GM18858 (cell line): ENCODE measurements at regions not wholly inside any gene's neighbourhood (a gene's known extent, or its start where the extent isn't known, plus 50 kb on each side); places are given as distances from the start of the nearest gene placed in this dataset.
"Not testable (repeated sequence)": the region's sequence is repeated elsewhere in the genome, so short reads cannot be mapped to it uniquely, and the experiment has no call there.

Source experiments
- ATAC-seq: cut with Tn5 transposase; IDR thresholded peaks from one replicate; pipeline ENCODE4 v1.9.1; 2021; ENCODE audit not compliant: unreplicated experiment

DNA sequence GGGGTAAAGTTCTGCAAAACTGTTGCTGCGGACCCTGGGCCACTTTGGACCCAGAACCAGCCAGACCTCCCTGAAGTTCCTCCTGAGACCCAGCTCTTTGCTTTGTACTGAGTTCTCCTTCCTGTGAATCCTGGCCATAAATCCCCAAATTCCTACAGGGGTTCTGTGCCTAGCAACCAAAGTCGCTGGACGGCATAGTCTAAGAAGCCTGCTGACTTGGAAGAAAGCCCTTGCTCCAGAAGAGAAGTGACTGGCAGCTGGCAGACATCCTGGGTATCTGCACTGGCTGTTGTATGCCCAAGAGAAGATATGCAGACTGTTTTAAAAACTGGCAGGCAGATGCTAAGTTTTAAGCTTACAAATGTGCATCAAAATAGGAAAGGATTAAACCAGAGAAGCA is 99.9 kb upstream of the SLC24A4 start:
- ATAC-seq: no peak

DNA sequence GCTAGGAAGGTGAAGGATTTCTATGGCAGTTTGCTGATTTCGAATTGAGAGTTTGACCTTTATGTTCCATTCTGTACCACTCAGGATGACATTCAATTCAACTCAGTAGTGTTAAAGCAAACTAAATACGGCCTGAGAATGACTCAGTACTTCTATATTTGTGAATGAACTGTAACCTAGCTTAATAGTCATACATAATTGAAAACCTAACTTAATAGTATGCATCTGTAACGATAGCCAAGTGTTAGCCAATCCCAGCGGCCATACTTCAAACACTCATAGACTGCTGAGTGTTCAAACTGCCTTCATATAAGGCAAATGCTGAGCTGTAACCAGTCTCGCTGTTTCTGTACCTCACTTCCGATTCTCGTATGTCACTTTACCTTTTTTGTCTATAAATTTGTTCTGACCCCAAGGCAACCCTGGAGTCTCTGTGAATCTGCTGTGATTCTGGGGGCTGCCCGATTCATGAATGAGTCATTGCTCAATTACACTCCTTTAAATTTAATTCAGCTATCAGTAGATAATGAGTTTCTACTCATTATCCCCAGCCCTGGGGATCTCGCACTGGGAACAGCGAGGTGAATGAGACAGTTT is 98.5 kb upstream of the SLC24A4 start:
- no peak for ATAC-seq

DNA sequence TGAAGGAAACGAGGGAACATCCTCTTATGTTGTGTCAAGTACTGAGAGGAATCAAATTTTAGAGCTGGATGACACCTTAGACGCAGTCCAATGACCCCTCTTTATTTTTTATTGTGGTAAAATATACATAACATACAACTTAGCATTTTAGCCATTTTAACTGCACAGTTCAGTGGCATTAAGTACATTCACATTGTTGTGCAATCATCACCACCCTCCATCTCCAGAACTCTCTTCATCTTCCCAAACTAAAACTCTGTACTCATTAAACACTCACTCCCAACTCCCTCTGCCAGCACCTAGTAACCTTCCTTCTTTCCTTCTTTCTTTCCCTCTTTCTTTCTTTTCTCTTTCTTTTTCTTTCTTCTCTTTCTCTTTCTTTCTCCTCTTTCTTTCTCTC is 97.2 kb upstream of the SLC24A4 start:
- ATAC-seq: no peak

DNA sequence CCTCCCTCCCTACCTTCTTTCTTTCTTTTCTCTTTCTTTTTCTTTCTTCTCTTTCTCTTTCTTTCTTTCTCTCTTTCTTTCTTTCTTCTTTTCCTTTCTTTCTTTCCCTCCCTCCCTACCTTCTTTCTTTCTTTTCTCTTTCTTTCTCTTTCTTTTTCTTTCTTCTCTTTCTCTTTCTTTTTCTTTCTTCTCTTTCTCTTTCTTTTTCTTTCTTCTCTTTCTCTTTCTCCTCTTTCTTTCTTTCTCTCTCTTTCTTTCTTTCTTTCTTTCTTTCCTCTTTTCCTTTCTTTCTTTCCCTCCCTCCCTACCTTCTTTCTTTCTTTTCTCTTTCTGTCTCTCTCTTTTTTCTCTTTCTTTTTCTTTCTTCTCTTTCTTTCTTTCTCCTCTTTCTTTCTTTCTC is 96.8 kb upstream of the SLC24A4 start:
- ATAC-seq: not testable (repeated sequence)

DNA sequence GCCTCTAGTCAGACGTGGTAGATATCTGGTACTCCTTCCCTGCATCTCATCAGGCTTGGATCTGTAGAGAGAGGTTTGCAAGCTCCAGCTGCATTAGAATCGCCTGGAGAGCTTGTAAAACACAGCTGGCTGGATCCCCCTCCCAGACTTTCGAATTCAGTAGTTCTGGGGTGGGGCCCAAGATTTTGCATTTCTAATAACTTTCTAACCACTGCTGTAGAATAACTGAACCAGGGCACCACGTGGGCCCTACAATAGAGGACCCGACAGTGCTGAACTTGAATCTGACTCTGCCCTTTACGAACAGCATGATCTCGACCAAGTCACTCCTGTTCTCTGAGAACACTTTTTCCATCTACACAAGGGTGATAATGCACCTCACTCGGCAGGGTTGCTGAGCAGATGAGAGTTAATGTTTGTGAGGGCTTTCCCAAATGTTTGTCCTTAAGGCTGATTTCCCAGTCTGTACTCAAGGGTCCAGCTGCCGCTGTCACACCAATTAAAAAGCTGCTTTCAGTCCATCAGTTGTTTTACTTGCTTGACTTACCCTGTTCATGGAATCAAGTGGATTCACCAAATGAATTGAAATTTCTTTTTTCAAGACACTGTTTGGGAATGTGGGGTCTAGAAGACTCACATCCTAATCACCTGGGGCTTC is 86.6 kb upstream of the SLC24A4 start:
- ATAC-seq: no peak

DNA sequence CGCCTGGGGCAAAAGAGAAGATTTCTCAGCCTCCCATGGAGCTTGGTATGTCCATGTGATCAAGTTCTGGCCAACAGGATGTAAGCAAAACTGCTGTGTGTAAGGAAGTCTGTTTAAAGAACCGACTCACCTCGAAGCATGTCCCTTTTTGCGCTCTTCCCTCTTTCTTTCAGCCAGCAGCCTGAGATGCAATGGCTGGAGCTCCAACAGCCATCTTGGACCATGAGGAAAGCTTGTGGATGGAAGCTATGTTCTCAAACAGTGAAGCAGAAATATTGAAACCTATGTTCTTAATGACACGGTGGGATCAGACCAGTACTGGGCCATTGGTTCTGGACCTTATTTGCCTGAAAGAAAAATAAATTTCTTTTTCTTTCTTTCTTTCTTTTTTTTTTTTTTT is 82.3 kb upstream of the SLC24A4 start:
- no peak for ATAC-seq

DNA sequence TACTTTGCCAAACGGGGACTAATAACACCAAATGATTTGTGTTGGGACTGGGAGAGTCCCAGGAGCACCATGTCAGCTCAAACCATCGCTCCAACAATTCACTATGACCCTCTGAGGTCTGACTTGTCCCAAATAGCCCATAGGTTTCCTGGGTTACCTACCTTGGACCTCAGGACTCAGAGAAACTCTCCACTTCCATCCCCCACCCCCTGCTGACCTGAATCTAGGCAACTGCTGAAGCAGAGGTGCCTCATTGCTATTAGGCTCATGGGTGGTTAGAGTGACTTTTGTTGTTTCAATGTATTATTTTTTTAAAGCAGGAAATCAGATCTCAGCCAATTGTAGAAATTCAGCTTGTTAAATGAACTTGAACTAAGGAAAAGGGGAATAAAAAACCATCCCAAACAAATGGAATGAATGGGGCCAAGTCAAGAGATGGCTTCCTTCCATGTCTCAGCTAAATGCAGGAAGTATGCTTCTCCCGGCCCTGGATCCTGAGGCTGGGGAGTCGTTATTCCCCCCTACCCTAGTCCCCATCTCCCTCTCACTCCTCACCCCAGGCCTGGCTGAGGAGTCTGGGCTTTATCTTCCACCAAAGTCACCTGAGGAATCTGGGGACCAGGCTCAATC is 80.9 kb upstream of the SLC24A4 start:
- ATAC-seq: no peak

DNA sequence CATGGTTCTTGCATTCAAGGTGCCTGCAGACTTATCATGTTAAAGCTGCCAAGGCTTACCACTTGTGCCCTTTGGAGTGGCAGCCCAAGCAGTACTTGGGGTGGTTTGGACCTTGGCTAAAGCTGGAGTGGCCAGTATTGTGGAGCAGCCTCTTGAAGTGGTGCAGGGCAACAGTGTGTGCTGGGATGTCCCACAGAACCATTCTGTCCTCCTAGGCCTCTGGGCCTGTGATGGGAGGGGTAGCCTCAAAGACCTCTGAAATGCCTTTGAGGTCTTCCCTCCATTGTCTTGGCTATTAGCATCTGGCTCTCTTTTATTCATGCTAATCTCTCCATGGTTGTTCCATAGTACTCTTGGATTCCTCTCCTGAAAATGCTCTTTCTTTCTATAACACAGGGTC is 78.2 kb upstream of the SLC24A4 start:
- ATAC-seq: no peak

DNA sequence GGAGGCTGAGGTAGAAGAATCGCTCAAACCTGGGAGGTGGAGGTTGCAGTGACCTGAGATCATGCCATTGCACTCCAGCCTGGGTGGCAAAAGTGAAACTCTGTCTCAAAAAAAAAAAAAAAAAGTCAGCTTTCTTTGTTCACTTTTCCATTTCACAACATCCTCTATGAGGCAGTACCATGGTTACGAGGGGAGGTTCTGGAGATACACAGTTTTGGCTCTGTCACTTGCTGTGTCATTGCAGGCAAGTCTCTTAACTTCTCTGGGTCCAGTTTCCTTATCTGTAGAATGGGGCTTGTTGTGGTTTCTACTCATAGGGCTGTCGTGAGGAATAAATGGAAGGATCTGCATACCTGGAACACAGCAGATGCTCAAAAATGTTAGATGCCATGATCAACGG is 75.6 kb upstream of the SLC24A4 start:
- no peak for ATAC-seq

DNA sequence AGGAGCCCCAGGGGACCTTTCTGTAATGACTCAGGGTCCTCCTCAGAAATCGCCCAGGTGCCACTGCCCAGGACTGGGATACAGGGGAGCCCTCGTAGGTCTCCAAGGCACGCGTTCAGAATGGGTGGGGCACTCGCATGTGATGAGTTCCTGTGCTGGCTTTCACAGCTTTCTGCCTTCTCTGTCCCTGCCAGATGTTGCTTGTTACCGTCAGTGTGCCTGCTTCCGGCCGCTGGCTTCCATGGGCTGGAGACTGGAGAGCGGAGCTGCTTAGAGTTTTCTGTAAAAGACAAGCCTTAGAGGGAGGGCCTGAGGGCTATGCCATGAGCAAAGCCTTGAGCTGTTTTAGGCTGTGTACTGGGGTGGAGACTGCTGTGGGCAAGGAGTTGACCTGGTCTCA is 75.0 kb upstream of the SLC24A4 start:
- ATAC-seq: no peak

DNA sequence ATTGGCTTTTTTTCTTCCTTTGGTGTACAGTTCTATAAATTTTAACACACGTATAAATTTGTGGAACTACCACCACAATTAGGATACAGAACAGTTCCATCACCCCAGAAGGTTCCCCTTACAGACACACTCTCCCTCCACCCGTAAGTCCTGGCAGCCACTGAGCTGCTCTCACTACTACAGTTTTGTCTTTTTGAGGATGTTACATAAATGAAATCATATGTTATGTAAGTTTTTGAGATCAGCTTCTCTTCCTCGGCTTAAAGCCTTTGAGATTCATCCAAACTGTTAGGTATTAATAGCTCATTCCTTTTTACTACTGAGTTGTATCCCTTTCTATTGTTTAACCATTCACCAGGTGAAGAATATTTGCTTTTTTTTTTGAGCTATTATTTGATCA is 74.3 kb upstream of the SLC24A4 start:
- ATAC-seq: no peak

DNA sequence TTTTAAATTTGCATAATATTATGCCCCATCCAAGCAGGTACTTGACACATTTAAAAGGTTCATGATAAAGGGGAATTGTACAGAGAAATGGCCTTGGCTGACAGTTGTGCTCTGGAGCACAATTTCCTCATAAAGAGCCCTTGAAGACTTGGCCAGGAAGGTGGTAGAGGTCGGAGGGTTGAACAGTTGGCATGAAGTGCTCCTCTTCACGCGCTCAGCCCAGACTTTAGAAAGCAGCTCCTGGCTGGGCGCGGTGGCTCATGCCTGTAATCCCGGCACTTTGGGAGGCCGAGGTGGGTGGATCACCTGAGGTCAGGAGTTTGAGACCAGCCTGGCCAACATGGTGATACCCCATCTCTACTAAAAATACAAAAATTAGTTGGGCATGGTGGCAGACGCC is 72.6 kb upstream of the SLC24A4 start:
- ATAC-seq: not testable (repeated sequence)

DNA sequence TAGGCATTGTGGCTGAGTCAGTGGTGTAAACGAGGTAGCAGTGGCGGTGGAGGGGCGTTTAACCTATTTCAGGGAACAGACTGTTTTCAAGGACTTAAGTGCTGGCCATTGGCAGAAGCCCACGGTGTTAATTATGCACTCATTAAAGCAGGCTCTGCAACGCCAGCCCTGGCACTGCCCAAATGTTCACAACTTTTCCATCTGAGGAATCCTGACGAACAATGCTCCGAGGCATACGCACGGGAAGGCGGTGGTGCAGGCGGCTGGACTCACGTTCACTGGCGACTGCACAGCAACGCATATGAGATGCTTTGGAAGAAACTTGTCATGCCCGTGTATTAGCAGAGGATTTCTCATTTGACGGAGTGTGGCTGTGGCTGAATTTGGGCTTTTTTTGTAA is 70.6 kb upstream of the SLC24A4 start:
- no peak for ATAC-seq

DNA sequence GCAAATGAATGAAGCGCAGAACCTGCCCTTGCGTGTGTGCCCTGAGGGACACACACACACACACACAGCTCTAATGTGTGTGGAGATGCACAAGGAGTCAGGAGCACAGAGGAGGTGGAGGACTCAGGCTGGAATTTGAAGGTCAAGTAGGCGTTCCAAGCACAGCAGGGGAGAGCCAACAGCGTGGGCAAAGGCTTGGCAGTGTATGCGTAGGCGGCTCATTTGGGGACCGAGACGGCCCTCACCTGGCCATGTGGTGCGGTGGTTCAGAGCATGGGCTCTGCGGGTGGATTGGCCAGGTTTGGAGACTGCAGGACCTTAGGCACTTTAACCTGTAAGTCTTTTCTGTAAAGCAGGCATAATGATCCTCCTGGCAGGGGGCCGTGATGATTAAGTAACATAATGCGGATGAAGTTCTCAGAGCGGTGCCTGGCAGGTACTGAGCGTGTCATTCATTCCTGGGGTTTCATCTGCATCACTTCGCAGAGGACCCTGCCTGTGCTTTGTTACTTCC is 69.5 kb upstream of the SLC24A4 start:
- ATAC-seq: no peak

DNA sequence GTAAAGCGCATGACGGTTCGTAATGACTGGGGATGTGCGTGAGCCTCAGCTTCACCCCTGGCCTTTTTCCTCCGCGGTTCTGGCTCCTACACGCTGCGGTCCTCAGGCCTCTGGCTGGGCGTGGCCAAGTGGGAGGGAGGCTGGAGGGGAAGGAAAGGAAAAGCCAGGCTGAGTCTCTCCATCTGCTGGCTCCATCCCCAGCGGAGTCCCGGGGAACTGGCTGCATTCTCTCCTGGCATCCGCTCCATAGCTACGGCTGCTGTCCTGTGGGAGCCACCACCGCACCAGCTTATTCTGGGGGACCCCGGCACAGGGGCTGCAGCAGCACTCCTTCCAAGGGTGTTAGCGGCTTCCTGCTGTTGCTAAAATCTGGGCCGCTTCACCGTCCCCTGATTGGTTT is 68.2 kb upstream of the SLC24A4 start:
- ATAC-seq: no peak

DNA sequence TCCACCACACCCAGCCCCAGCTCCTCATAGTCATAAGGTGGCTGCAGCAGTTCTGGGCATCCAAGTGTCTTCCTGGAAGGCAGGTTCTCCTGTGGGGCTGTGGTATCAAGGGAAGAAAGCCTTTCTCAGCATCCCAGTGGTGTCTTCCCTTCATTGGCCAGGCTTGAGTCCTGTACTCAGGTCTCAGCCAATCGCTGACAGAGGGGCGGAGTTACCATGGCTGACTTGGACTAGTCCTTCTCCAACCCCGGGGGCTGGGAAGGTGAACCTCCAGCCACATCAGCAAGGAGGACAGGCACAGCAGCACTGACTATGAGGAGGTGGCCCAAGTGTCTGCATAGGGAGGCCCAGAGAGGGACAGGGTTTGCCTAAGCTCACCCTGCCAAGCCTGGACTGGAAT is 64.0 kb upstream of the SLC24A4 start:
- no peak for ATAC-seq

DNA sequence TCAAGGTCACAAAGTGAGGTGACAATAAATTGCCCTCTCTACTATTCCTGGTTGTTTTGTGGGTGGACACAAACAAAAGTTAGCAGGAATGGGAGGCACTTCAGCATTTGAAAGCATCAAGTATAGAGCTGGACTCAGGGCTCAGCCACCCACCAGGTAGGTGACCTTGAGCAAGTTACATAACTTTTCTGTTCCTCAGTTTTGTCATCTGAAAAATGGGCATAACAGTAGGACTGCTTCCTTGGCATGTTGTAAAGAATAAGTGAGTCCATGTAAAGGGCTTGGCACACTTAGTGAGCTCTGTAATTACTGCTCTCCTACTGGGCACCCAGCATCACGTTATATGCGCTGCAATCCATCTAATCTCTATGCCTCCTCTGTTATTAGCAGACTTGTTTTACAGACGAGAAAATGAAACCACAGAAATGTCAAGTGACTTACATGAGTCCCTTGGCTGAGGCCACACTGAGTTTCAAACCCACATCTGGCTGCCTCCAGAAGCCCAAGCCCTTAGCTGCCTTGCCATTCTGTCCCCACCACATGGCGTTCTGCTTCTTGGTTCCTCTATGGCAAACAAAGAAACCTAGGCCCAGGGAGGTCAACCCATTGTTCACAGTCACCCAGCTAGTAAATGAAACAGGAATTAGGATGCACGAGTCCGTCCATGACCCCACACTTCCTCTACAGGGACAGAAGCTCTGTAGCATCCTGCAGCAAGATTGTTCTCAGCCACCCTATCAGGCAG is 63.2 kb upstream of the SLC24A4 start:
- ATAC-seq: peak; percentile 72

DNA sequence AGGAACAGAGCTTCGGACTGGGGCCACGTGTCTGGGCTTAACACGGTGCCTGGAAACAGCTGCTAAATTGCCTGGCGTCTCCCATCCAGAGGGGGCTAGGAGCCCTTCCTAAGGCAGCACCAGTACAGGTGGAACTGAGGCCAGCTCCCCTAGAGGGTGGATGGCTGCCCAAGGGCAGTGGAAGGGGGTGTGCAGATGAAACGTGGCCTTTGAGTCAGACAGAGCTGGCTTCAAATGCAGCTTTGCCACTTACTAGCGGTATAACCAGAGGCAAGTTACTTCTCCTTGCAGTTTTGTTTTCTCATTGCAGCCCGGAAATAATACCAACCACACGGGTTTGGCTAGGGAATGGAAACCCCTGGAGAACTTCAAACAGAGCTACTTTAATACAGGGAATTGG is 59.3 kb upstream of the SLC24A4 start:
- ATAC-seq: no peak

DNA sequence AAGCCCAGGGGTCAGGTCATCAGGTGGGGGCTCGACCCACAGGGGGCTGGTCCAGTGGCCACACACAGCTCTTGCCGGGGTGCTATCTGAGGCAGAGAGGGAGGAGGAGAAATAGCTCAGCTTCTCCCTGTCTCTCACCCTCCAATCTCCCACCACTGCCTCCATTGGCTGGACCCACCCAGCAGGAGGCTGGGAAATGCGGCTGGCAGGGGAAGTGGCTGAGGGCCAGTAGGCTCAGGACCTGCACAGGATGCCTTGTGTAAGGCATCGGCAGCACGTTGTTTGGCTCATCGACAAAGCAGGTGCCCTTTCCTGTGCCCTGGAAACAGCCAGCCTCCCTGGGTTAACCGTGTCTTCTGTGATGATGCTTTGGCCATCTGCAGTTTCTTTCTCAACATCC is 58.8 kb upstream of the SLC24A4 start:
- ATAC-seq: no peak

DNA sequence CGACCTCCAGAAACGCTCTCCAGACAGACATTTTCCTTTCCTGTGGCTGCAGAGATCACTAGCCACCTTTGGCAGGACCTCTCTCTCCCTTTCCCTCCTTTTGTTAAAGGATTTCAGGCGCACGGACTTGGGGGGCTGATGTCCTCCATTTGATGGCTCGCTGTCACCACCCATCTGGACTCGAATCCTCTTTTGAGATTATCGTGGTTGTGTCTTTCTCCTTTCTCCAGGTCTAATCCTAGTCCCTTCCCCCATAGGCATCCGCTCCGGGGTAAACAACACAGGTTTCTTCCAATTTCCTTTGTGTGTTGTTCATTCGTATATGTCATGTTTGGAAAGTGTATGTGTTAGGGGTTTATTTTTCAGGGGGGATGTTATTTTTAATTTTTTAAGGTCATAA is 56.7 kb upstream of the SLC24A4 start:
- ATAC-seq: no peak
